Loucy (cell line): ENCODE measurements at regions not wholly inside any gene's neighbourhood (a gene's known extent, or its start where the extent isn't known, plus 50 kb on each side); places are given as distances from the start of the nearest gene placed in this dataset.

Source experiments
- H2AFZ ChIP-seq: fragments of 200-600 bp; sonication (generic); 2 replicates; pipeline ENCODE4 v1.6.0; 2016; ENCODE audit warnings: antibody characterized with exemption, mild to moderate bottlenecking, low read length, moderate library complexity
- H3F3A ChIP-seq: fragments of 200-600 bp; 2 replicates; pipeline ENCODE4 v1.6.0; 2016; ENCODE audit warnings: antibody characterized with exemption, low read depth, mild to moderate bottlenecking
- H3K27me3 ChIP-seq: fragments of 200-600 bp; sonication (generic); 2 replicates; pipeline ENCODE4 v1.6.1; 2014; ENCODE audit warnings: low read length, mild to moderate bottlenecking; ENCODE audit not compliant: insufficient read depth, poor library complexity, severe bottlenecking
- H3K36me3 ChIP-seq: fragments of 200-600 bp; sonication (generic); 2 replicates; pipeline ENCODE4 v1.6.1; 2016; ENCODE audit warnings: low read length; ENCODE audit not compliant: insufficient read depth
- H3K4me1 ChIP-seq: fragments of 200-600 bp; sonication (generic); 2 replicates; pipeline ENCODE4 v1.5.1; 2014; ENCODE audit warnings: low read length, mild to moderate bottlenecking; ENCODE audit not compliant: insufficient read depth, poor library complexity, severe bottlenecking
- H3K4me2 ChIP-seq: fragments of 200-600 bp; sonication (generic); 2 replicates; pipeline ENCODE4 v1.6.0; 2014; ENCODE audit warnings: antibody characterized with exemption, low read length, low read depth, mild to moderate bottlenecking; ENCODE audit not compliant: poor library complexity, severe bottlenecking
- H3K4me3 ChIP-seq: fragments of 200-600 bp; sonication (generic); 2 replicates; pipeline ENCODE4 v1.5.1; 2014; ENCODE audit warnings: low read length, mild to moderate bottlenecking, mixed read lengths; ENCODE audit not compliant: poor library complexity, severe bottlenecking
- H3K79me2 ChIP-seq: fragments of 200-600 bp; sonication (generic); 2 replicates; pipeline ENCODE4 v1.6.1; 2014; ENCODE audit warnings: low read length; ENCODE audit not compliant: insufficient read depth
- H3K9ac ChIP-seq: fragments of 200-600 bp; sonication (generic); 2 replicates; pipeline ENCODE4 v1.6.0; 2014; ENCODE audit warnings: mild to moderate bottlenecking, low read depth, low read length, moderate library complexity; ENCODE audit not compliant: poor library complexity, severe bottlenecking
- H3K9me2 ChIP-seq: fragments of 200-600 bp; sonication (generic); replicated peaks from 2 replicates; pipeline ENCODE4 v1.6.1; 2016; ENCODE audit warnings: low read depth, low read length, mixed read lengths
- H3K9me3 ChIP-seq: fragments of 200-600 bp; sonication (generic); 2 replicates; pipeline ENCODE4 v1.6.1; 2014; ENCODE audit warnings: mild to moderate bottlenecking, antibody characterized with exemption, low read length, low read depth; ENCODE audit not compliant: insufficient read depth
- H4K20me1 ChIP-seq: fragments of 200-600 bp; sonication (generic); 2 replicates; pipeline ENCODE4 v1.6.0; 2014; ENCODE audit warnings: antibody characterized with exemption, low read length, mild to moderate bottlenecking; ENCODE audit not compliant: insufficient read depth, poor library complexity, severe bottlenecking
- EZH2phosphoT487 ChIP-seq: fragments of 200-600 bp; IDR thresholded peaks from 2 replicates; pipeline ENCODE4 v1.6.1; 2018; ENCODE audit warnings: antibody characterized with exemption, mild to moderate bottlenecking, moderate library complexity, borderline replicate concordance
- TF ChIP-seq, protein P1 (sequence below): fragments of 200-600 bp; sonication (generic); conservative IDR thresholded peaks from 2 replicates; pipeline ENCODE4 v1.5.1; 2014; ENCODE audit warnings: mild to moderate bottlenecking, antibody characterized with exemption, low read length

DNA sequence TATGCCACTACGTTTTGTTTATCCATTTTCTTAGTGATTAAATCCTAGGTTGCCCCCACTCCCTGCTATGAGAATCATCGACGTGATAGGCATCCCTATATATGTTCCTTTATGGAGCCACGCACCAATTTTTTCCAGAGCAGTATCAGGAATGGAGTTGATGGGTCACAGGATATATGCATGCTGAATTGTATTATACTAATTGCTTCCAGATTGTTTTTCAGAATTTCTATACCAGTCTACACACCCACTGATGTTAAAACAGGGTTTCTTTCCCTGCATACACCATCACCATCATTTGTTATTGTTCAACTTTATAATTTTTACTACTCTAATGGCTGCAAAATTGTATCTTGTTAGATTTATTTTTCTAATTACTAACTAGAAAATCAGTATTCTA, 100.1 kb upstream of the MRPS22 start:
- Histone ChIP-seq H3K4me1 (no peaks in the 10 kb centered on the region), H3K27me3 (no peaks in the 10 kb centered on the region), H2AFZ (no peak overlapping the region), H3K9me2 (no peaks in the 10 kb centered on the region), H3F3A (no peaks in the 10 kb centered on the region), H3K9me3 (no peaks in the 10 kb centered on the region), H3K79me2 (no peaks in the 10 kb centered on the region), H4K20me1 (no peaks in the 10 kb centered on the region), H3K36me3 (no peaks in the 10 kb centered on the region), H3K9ac (no peak overlapping the region), H3K4me2 (no peak overlapping the region), H3K4me3 (no peak overlapping the region)
- TF ChIP-seq, protein P1, sequence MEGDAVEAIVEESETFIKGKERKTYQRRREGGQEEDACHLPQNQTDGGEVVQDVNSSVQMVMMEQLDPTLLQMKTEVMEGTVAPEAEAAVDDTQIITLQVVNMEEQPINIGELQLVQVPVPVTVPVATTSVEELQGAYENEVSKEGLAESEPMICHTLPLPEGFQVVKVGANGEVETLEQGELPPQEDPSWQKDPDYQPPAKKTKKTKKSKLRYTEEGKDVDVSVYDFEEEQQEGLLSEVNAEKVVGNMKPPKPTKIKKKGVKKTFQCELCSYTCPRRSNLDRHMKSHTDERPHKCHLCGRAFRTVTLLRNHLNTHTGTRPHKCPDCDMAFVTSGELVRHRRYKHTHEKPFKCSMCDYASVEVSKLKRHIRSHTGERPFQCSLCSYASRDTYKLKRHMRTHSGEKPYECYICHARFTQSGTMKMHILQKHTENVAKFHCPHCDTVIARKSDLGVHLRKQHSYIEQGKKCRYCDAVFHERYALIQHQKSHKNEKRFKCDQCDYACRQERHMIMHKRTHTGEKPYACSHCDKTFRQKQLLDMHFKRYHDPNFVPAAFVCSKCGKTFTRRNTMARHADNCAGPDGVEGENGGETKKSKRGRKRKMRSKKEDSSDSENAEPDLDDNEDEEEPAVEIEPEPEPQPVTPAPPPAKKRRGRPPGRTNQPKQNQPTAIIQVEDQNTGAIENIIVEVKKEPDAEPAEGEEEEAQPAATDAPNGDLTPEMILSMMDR = no peak
- TF ChIP-seq EZH2phosphoT487 = no peak

DNA sequence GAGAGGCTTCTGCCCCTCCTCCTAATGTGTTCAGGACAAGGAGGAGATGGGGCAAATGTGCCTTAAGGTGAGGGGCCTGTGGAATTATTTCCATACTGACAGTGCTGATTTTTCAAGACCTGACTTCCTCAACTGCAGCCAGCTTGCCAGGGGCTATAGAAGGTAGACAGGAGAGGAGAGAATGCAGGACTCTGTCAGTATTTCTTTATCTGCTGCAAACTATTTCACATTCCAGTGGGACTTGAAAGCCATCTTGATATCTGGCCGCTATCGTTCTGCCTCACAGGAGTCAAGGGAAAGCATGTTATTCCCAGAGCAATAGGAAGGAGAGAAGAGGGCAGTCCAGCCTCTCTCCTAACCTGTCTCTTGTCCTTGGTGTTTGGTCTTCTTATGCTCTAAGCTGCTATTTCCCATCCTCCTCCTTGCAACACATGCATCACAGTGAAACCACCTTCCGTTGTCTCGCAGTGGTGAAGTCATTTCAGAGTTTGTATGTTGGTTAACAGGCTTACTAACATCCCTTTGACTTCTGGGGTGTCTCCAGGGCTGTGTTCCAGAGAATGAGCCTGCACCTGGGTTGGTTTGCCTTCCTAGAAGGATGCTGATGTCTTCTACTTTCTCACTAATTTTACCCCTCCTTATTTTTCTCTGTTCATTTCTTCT, 95.1 kb upstream of the MRPS22 start:
- no peaks in the 10 kb centered on the region for H3K79me2 ChIP-seq
- H3K9ac ChIP-seq = no peak overlapping the region
- no peaks in the 10 kb centered on the region for H3K36me3 ChIP-seq
- H3K4me1 ChIP-seq = no peaks in the 10 kb centered on the region
- H4K20me1 ChIP-seq = no peaks in the 10 kb centered on the region
- H3K4me3 ChIP-seq = no peak overlapping the region
- H3F3A ChIP-seq = no peaks in the 10 kb centered on the region
- no peaks in the 10 kb centered on the region for H3K9me2 ChIP-seq
- H3K4me2 ChIP-seq = no peak overlapping the region
- TF ChIP-seq, protein P1 = no peak
- no peak for TF ChIP-seq EZH2phosphoT487
- H3K9me3 ChIP-seq = no peaks in the 10 kb centered on the region
- no peak overlapping the region for H2AFZ ChIP-seq
- H3K27me3 ChIP-seq = no peaks in the 10 kb centered on the region

DNA sequence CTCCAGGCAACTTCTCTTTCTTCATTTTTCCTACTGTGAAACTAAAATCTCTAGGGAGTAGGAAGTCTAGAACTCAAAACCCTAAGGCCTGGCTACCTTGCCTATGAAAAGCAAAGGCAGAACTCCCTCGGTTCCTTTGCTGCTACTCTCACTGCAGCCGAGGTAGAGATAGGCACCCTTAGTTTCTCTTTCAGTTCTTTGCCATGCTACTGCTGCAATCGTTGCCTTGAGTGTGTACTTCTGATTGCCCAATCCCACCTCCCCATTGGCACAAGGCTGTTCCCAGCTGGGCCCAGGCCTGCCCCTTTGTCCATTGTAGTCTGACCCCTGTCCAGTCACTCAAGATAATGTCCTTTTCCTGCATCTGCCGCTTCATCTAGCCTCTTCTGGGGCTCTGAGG, 92.3 kb upstream of the MRPS22 start:
- no peaks in the 10 kb centered on the region for H4K20me1 ChIP-seq
- no peaks in the 10 kb centered on the region for H3K9me3 ChIP-seq
- H3K9me2 ChIP-seq = no peaks in the 10 kb centered on the region
- H3K4me1 ChIP-seq = no peaks in the 10 kb centered on the region
- H3K79me2 ChIP-seq = no peaks in the 10 kb centered on the region
- no peak overlapping the region for H3K4me3 ChIP-seq
- H3K9ac ChIP-seq = no peak overlapping the region
- TF ChIP-seq EZH2phosphoT487 = no peak
- TF ChIP-seq, protein P1 = no peak
- H3K27me3 ChIP-seq = no peaks in the 10 kb centered on the region
- no peak overlapping the region; the same call in 1 of the 2 replicates for H2AFZ ChIP-seq
- H3F3A ChIP-seq = no peaks in the 10 kb centered on the region
- H3K4me2 ChIP-seq = no peak overlapping the region
- H3K36me3 ChIP-seq = no peaks in the 10 kb centered on the region
